ENCODE measurements at regions not wholly inside any gene's neighbourhood (a gene's known extent, or its start where the extent isn't known, plus 50 kb on each side); places are given as distances from the start of the nearest gene placed in this dataset.

- Histone ChIP-seq H3K27ac (no peak overlapping the region), H3K4me1 (no peaks in the 10 kb centered on the region), H3K27me3 (ENCODE audit: insufficient read depth in 3 of 3, low read length in 2 of 3) (no peaks in the 10 kb centered on the region), H3K36me3 (ENCODE audit: insufficient read depth in 1 of 2, low read depth in 1 of 2) (no peaks in the 10 kb centered on the region), H3K4me3 (no peak overlapping the region), H3K9me3 (peaks cover 5% of the 10 kb centered on the region)
- 49 to 55% (median 49%) methylated on average over 4 of the region's 4 CpGs for WGBS, 3 donors
- ATAC-seq (no peak), DNase-seq (no peak)
- no peak for TF ChIP-seq CTCF (IDR thresholded peaks at IDR 0.05)
- intact Hi-C loops (cut with DNase I), result no loop called here
Observed at GRCh38 chr10:1920127-1920526, 182.8 kb upstream of the ADARB2 start.

GRCh38 chr10:1911771-1912170 is 174.4 kb upstream of the ADARB2 start:
- no peaks in the 10 kb centered on the region for H3K27me3 ChIP-seq (ENCODE audit: insufficient read depth in 3 of 3, low read length in 2 of 3)
- ATAC-seq, result no peak
- no peak overlapping the region for H3K27ac ChIP-seq
- H3K9me3 ChIP-seq, result peaks cover 1% of the 10 kb centered on the region
- H3K4me1 ChIP-seq, result no peaks in the 10 kb centered on the region
- H3K4me3 ChIP-seq, result no peak overlapping the region
- TF ChIP-seq CTCF (IDR thresholded peaks at IDR 0.05), result no peak
- DNase-seq, result no peak
- intact Hi-C loops (cut with DNase I), result no loop called here
- no peaks in the 10 kb centered on the region for H3K36me3 ChIP-seq (ENCODE audit: insufficient read depth in 1 of 2, low read depth in 1 of 2)
- 55 to 62% (median 58%) methylated on average over 3 of the region's 3 CpGs for WGBS, 3 donors

- intact Hi-C loops (cut with DNase I), result no loop called here
- H3K9me3 ChIP-seq, result peaks cover 6% of the 10 kb centered on the region
- H3K4me1 ChIP-seq, result no peaks in the 10 kb centered on the region
- ATAC-seq (no peak), DNase-seq (no peak)
- H3K27me3 ChIP-seq (ENCODE audit: insufficient read depth in 3 of 3, low read length in 2 of 3), result no peaks in the 10 kb centered on the region
- H3K27ac ChIP-seq, result no peak overlapping the region
- no peaks in the 10 kb centered on the region for H3K36me3 ChIP-seq (ENCODE audit: insufficient read depth in 1 of 2, low read depth in 1 of 2)
- no peak for TF ChIP-seq CTCF (IDR thresholded peaks at IDR 0.05)
- H3K4me3 ChIP-seq, result no peak overlapping the region
- WGBS, 3 donors, result 76 to 88% (median 79%) methylated on average over 4 of the region's 4 CpGs
Observed at GRCh38 chr10:1903982-1904381, 166.7 kb upstream of the ADARB2 start.

- 29 to 51% (median 44%) methylated on average over 5 of the region's 5 CpGs for WGBS, 3 donors
- H3K36me3 ChIP-seq (ENCODE audit: insufficient read depth in 1 of 2, low read depth in 1 of 2), result no peaks in the 10 kb centered on the region
- DNase-seq (no peak), ATAC-seq (no peak)
- no peak overlapping the region for H3K4me3 ChIP-seq
- no peaks in the 10 kb centered on the region for H3K27me3 ChIP-seq (ENCODE audit: insufficient read depth in 3 of 3, low read length in 2 of 3)
- intact Hi-C loops (cut with DNase I), result no loop called here
- H3K27ac ChIP-seq, result no peak overlapping the region
- no peaks in the 10 kb centered on the region for H3K9me3 ChIP-seq
- no peaks in the 10 kb centered on the region for H3K4me1 ChIP-seq
- no peak for TF ChIP-seq CTCF (IDR thresholded peaks at IDR 0.05)
Observed at GRCh38 chr10:1896153-1896552, 158.8 kb upstream of the ADARB2 start.

- ATAC-seq (no peak), DNase-seq (no peak)
- TF ChIP-seq CTCF (IDR thresholded peaks at IDR 0.05), result no peak
- Histone ChIP-seq H3K27me3 (ENCODE audit: insufficient read depth in 3 of 3, low read length in 2 of 3) (no peaks in the 10 kb centered on the region), H3K27ac (no peak overlapping the region), H3K36me3 (ENCODE audit: insufficient read depth in 1 of 2, low read depth in 1 of 2) (no peaks in the 10 kb centered on the region), H3K4me3 (no peak overlapping the region), H3K9me3 (no peaks in the 10 kb centered on the region), H3K4me1 (no peaks in the 10 kb centered on the region)
- WGBS, 3 donors, result 49 to 68% (median 62%) methylated on average over 9 of the region's 9 CpGs
- intact Hi-C loops (cut with DNase I), result no loop called here
Observed at GRCh38 chr10:1895691-1896090, 158.4 kb upstream of the ADARB2 start.
